HG02870 (cell line): ENCODE measurements at regions not wholly inside any gene's neighbourhood (a gene's known extent, or its start where the extent isn't known, plus 50 kb on each side); places are given as distances from the start of the nearest gene placed in this dataset.
"Not testable (repeated sequence)": the region's sequence is repeated elsewhere in the genome, so short reads cannot be mapped to it uniquely, and the experiment has no call there.

Experiments
- ATAC-seq: cut with Tn5 transposase; IDR thresholded peaks from one replicate; pipeline ENCODE4 v1.9.1; 2021; ENCODE audit warnings: mild to moderate bottlenecking, moderate library complexity; ENCODE audit not compliant: unreplicated experiment

DNA sequence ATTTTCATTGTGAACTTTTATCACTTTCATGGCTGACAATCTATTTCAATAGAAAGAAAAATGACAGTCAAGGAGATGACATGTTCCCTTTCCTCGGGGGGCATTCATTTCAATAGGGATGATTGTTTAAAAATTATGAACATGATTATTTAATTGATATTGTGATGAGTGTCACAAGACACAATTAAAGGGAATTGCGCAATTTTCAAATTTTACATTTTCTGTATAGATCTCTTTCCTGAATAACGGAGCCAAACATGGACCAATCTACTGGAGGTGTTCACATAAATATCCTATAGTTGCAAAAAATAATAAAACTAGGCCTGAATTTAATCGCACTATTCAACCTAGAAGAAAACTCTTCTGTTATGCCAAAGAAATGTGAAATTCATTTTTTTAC lies 1274.6 kb downstream of the SLITRK5 start:
- ATAC-seq, result no peak

GRCh38 chr13:88948501-88948900 lies 1277.3 kb downstream of the SLITRK5 start:
- ATAC-seq, result no peak

- ATAC-seq, result no peak
Observed at GRCh38 chr13:88958821-88959220, 1287.7 kb downstream of the SLITRK5 start.

- ATAC-seq, result no peak
Observed at GRCh38 chr13:88976466-88976865, 1305.3 kb downstream of the SLITRK5 start.

DNA sequence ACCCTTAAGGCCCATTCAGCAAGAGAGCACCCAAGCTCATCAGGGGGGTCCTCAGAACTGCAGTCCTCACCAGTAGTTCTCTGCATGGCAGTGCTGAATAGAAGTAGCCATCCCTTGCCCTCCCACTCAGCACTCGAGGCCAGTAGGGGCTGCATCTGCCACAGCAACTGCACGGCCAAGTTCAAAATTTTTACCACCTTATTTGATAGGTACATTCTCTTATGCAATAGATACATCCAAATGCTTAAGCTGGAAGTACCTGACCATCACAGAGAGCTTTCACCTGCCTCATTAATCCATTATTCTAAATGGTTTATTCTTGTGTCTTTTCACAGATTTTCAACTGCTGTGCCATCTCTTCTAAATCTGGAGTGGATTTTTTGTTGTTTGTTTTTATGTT lies 1307.4 kb downstream of the SLITRK5 start:
- ATAC-seq, result no peak

- ATAC-seq, result no peak
Observed at GRCh38 chr13:88979465-88980175, 1308.4 kb downstream of the SLITRK5 start.

DNA sequence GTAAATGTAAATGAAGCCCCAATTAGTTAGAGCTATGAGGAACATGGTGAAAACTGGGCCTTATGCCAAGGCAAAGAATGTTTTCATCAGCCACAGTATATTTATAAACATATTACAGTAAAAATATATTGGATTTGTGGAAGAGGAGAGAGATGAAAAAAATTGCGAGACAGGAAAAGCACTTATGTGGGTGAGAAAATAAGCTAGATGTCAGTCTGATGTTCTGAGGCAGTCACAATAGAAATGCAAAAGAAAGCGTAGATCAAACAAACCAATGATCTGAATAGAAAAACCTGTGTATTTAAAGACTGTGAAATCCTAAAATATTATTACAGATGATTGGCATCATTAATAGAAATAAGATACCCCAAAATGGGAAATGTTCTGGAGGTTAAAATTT lies 1332.5 kb downstream of the SLITRK5 start:
- no peak for ATAC-seq

DNA sequence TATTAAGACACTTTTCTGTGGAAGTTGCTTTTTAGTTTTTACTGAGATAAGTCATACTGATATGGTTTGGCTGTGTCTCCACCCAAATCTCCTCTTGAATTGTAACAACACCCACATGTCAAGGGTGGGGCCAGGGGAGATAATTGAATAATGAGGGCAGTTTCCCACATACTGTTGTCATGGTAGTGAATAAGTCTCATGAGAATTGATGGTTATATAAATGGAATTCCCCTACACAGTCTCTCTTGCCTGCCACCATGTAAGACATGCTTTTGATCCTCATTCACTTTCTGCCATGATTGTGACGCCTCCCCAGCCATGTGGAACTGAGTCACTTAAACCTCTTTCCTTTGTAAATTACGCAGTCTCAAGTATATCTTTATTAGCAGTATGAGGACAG lies 1340.4 kb downstream of the SLITRK5 start:
- no peak for ATAC-seq

DNA sequence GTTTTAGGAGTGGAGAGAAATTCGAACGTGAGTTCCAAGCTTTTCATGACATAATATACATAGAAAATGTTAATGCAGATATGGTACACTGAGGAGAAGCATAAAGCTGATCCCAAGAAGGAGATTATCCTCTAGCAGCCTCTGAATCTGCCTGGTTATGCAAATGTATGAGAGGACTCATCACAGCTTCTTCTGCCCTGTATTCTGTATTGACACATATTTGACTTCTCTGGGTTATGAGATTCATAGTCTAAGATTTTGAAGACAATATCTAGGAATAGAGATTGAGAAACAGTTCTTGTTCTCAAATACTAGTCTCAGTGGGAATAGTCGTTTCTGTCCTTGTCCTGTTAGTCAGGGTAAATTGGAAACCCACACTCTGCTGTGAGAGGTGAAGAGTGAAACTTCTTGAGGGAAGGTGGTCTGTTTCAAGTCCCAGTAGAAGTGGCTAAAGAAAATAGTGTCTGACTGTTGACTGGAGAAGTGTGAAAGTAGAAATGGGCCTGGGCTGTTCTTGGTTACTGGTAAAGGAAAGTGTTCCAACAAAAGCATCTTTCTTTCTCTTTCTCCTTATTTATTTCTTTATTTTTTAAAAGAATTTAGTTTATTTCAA lies 1356.6 kb downstream of the SLITRK5 start:
- ATAC-seq, result no peak

DNA sequence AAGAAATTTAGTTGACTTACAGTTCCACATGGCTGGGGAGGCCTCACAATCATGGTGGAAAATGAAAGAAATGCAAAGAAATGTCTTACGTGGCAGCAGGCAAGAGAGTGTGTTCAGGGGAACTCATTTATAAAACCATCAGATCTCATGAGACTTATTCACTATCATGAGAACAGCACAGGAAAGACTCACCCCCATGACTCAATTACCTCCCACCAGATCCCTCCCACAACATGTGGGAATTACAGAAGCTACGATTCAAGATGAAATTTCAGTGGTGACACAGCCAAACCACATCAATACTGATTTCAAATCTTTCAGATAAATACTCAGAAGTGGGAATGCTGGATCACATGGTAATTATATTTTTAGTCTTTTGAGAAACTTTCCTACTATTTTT lies 1357.9 kb downstream of the SLITRK5 start:
- ATAC-seq, result no peak

- no peak for ATAC-seq
Observed at GRCh38 chr13:89034015-89034414, 1362.8 kb downstream of the SLITRK5 start.

- ATAC-seq, result no peak
Observed at GRCh38 chr13:89052699-89053098, 1381.5 kb downstream of the SLITRK5 start.

GRCh38 chr13:89053418-89053817 lies 1382.2 kb downstream of the SLITRK5 start:
- no peak for ATAC-seq

GRCh38 chr13:89057274-89057673 lies 1386.1 kb downstream of the SLITRK5 start:
- no peak for ATAC-seq

GRCh38 chr13:89057862-89058261 lies 1386.7 kb downstream of the SLITRK5 start:
- no peak for ATAC-seq

GRCh38 chr13:89061821-89062220 lies 1390.7 kb downstream of the SLITRK5 start:
- no peak for ATAC-seq

DNA sequence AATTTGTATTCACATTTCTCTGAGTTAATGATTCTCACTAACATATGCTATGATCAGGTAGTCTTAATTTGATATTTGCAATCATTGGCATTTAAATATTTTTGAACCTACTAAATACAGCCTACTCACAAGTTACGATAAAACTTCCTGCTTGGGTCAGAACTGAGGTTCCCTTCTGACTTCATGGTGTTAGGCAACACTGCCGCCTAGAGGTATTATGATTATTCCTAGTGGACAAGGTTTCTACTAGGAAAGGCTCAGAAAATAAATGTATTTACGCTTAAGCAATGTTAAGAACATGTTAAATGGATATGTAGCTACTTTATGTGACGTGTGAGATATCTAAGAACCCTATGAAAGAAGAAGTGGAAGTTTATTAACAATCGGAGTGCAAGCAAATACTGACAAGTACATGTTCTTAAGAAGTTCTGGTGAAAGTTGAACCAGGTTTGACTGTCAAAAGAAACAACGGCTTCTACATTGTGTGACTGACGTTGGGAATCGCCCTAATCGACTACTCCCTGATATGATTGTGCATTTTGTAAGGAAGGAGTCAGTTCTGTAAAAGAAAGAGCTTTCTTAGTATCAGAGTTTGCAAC lies 1395.8 kb downstream of the SLITRK5 start:
- no peak for ATAC-seq

GRCh38 chr13:89072979-89073378 lies 1401.8 kb downstream of the SLITRK5 start:
- no peak for ATAC-seq

DNA sequence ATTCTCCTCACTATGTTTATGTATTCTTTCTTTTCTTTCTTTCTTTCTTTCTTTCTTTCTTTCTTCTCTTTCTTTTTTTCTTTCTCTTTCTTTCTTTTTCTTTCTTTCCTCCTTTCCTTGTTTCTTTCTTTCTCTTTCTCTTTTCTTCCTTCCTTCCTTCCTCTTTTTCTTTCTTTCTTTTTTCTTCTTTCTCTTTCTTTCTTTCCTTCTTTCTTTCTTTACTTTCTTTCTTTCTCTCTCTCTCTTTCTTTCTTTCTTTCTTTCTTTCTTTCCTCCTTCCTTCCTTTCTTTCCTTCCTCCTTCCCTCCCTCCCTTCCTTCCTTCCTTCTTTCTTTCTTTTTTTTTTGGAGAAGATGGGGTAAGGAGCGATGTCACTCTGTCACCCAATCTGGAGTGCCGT lies 1405.5 kb downstream of the SLITRK5 start:
- ATAC-seq, result no peak

GRCh38 chr13:89082623-89083022 lies 1411.5 kb downstream of the SLITRK5 start:
- no peak for ATAC-seq

GRCh38 chr13:89088107-89088506 lies 1416.9 kb downstream of the SLITRK5 start:
- ATAC-seq, result not testable (repeated sequence)

GRCh38 chr13:89097994-89098393 lies 1426.8 kb downstream of the SLITRK5 start:
- no peak for ATAC-seq
